HCT116 (cell line): ENCODE measurements at regions not wholly inside any gene's neighbourhood (a gene's known extent, or its start where the extent isn't known, plus 50 kb on each side); places are given as distances from the start of the nearest gene placed in this dataset.

Experiments
- JUND ChIP-seq: IDR thresholded peaks from 2 replicates; pipeline ENCODE4 v1.6.1; 2012
- RAD21 ChIP-seq: IDR thresholded peaks from 2 replicates; pipeline ENCODE4 v1.6.1; 2012; ENCODE audit warnings: low read depth, mild to moderate bottlenecking
- SP1 ChIP-seq: IDR thresholded peaks from 2 replicates; pipeline ENCODE4 v1.6.1; 2012; ENCODE audit warnings: low read depth
- ZFX ChIP-seq: fragments of 450-650 bp; IDR thresholded peaks from 2 replicates; pipeline ENCODE4 v1.6.1; 2017
- TF ChIP-seq, protein P1 (sequence below), 3 experiments: fragments of 200-600 bp in 1 of 3; sonication (generic) in 1 of 3; IDR thresholded peaks in 2 of 3; conservative IDR thresholded peaks in 1 of 3; 2 replicates each; pipeline ENCODE4 v1.5.1; 2012 to 2017; ENCODE audit warnings: low read depth in 2 of 3, low read length in 2 of 3, antibody characterized with exemption in 1 of 3, borderline replicate concordance in 1 of 3, control low read depth in 1 of 3, mild to moderate bottlenecking in 1 of 3, mixed read lengths in 1 of 3, mixed run types in 1 of 3, moderate library complexity in 1 of 3; ENCODE audit not compliant: insufficient read depth in 1 of 3

DNA sequence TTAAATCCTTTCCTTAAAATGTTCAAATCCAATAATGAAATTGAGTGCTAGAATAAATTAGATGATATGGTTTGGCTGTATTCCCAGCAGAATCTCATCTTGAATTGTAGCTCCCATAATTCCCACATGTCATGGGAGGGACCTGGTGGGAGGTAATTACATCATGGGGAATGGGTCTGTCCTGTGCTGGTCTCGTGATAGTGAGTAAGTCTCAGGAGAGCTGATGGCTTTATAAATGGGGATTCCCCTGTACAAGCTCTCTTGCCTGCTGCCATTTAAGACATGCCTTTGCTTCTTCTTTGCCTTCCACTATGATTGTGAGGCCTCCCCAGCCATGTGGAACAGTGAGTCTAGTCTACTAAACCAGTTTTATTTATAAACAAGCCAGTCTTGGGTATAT lies 508.5 kb downstream of the ETNK1 start:
- no peak for TF ChIP-seq ZFX
- TF ChIP-seq, protein P1, sequence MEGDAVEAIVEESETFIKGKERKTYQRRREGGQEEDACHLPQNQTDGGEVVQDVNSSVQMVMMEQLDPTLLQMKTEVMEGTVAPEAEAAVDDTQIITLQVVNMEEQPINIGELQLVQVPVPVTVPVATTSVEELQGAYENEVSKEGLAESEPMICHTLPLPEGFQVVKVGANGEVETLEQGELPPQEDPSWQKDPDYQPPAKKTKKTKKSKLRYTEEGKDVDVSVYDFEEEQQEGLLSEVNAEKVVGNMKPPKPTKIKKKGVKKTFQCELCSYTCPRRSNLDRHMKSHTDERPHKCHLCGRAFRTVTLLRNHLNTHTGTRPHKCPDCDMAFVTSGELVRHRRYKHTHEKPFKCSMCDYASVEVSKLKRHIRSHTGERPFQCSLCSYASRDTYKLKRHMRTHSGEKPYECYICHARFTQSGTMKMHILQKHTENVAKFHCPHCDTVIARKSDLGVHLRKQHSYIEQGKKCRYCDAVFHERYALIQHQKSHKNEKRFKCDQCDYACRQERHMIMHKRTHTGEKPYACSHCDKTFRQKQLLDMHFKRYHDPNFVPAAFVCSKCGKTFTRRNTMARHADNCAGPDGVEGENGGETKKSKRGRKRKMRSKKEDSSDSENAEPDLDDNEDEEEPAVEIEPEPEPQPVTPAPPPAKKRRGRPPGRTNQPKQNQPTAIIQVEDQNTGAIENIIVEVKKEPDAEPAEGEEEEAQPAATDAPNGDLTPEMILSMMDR (IDR thresholded peaks at IDR 0.05 in 2 of 3, conservative IDR thresholded peaks at IDR 0.05 in 1 of 3; ENCODE audit: borderline replicate concordance in 1 of 3, insufficient read depth in 1 of 3, low read depth in 2 of 3, low read length in 2 of 3): no peak
- no peak for TF ChIP-seq RAD21
- TF ChIP-seq SP1: no peak
- no peak for TF ChIP-seq JUND
